PC-3 (cell line): ENCODE measurements at regions not wholly inside any gene's neighbourhood (a gene's known extent, or its start where the extent isn't known, plus 50 kb on each side); places are given as distances from the start of the nearest gene placed in this dataset.

Experiments used
- ATAC-seq: fragments of 200-7000 bp; cut with Tn5 transposase; 2 replicates; pipeline ENCODE4 v1.9.1; 2020; ENCODE audit warnings: mild to moderate bottlenecking, moderate library complexity
- BruUV-seq: library from RNA; stranded (reverse); fragments of 400-500 nt; replicated peaks from 2 replicates; lab custom pipeline; 2021; lab: Mats Ljungman, UMichigan
- CTCF ChIA-PET: fragments of 300-600 bp; sonication (Branson Sonifier 250); formaldehyde crosslinking; loops from one replicate; lab custom pipeline; 2022; ENCODE audit warnings: antibody characterized with exemption; lab: Charles Lee
- POLR2A ChIA-PET: fragments of 300-600 bp; sonication (Branson Sonifier 250); formaldehyde crosslinking; loops from one replicate; lab custom pipeline; 2022; ENCODE audit warnings: antibody characterized with exemption; ENCODE audit not compliant: unreplicated experiment; lab: Charles Lee
- DNase-seq: peaks from one replicate; pipeline ENCODE4 v3.0.0-alpha.2; 2015
- H2AFZ ChIP-seq: fragments of 300-600 bp; sonication (generic); 2 replicates; pipeline ENCODE4 v1.6.0; 2016; ENCODE audit warnings: antibody characterized with exemption, low read length
- H3F3A ChIP-seq: fragments of 300-600 bp; sonication (generic); one replicate; pipeline ENCODE4 v1.6.0; 2017; ENCODE audit warnings: antibody characterized with exemption, low read length, control low read depth, mild to moderate bottlenecking; ENCODE audit not compliant: unreplicated experiment
- H3K27ac ChIP-seq: fragments of 300-600 bp; sonication (generic); 2 replicates; pipeline ENCODE4 v1.5.1; 2016; ENCODE audit warnings: mild to moderate bottlenecking, low read length
- H3K27me3 ChIP-seq: fragments of 300-600 bp; sonication (generic); 2 replicates; pipeline ENCODE4 v1.6.1; 2016; ENCODE audit warnings: low read length, mixed read lengths
- H3K36me3 ChIP-seq: fragments of 300-600 bp; sonication (generic); 2 replicates; pipeline ENCODE4 v1.6.1; 2016; ENCODE audit warnings: low read depth, mixed run types, low read length, mixed read lengths
- H3K4me1 ChIP-seq: fragments of 300-600 bp; sonication (generic); 2 replicates; pipeline ENCODE4 v1.5.1; 2016; ENCODE audit warnings: low read length; ENCODE audit not compliant: insufficient read depth
- H3K4me2 ChIP-seq: fragments of 300-600 bp; sonication (generic); 2 replicates; pipeline ENCODE4 v1.6.0; 2016; ENCODE audit warnings: low read length
- H3K4me3 ChIP-seq: fragments of 300-600 bp; sonication (generic); 2 replicates; pipeline ENCODE4 v1.5.1; 2016; ENCODE audit warnings: mild to moderate bottlenecking, low read length, mixed read lengths
- H3K79me2 ChIP-seq: fragments of 300-600 bp; sonication (generic); 2 replicates; pipeline ENCODE4 v1.6.1; 2017; ENCODE audit warnings: low read length, mixed read lengths
- H3K9ac ChIP-seq: fragments of 300-600 bp; sonication (generic); 2 replicates; pipeline ENCODE4 v1.6.0; 2016; ENCODE audit warnings: mild to moderate bottlenecking, low read length
- H3K9me2 ChIP-seq: fragments of 300-600 bp; sonication (generic); replicated peaks from 2 replicates; pipeline ENCODE4 v1.6.1; 2016; ENCODE audit warnings: mixed run types, low read length, mixed read lengths
- H3K9me3 ChIP-seq: fragments of 300-600 bp; sonication (generic); 2 replicates; pipeline ENCODE4 v1.6.1; 2016; ENCODE audit warnings: low read length, mixed read lengths
- H4K20me1 ChIP-seq: fragments of 300-600 bp; sonication (generic); 2 replicates; pipeline ENCODE4 v1.6.1; 2016; ENCODE audit warnings: low read length, mixed read lengths
- CTCF ChIP-seq: fragments of 300-600 bp; sonication (generic); conservative IDR thresholded peaks from 2 replicates; pipeline ENCODE4 v1.5.1; 2017; ENCODE audit warnings: antibody characterized with exemption, low read depth, mild to moderate bottlenecking, low read length
- EZH2 ChIP-seq: fragments of 300-600 bp; sonication (generic); IDR thresholded peaks from one replicate; pipeline ENCODE4 v1.6.1; 2017; ENCODE audit warnings: antibody characterized with exemption, mild to moderate bottlenecking, low read length; ENCODE audit not compliant: unreplicated experiment
- EZH2phosphoT487 ChIP-seq: fragments of 300-600 bp; sonication (generic); IDR thresholded peaks from 2 replicates; pipeline ENCODE4 v1.6.1; 2018; ENCODE audit warnings: mild to moderate bottlenecking, antibody characterized with exemption, low read length, borderline replicate concordance
- intact Hi-C: fragments of 100-400 bp; cut with micrococcal nuclease; formaldehyde crosslinking; loops from 2 replicates; pipeline ENCODE4 v1.9.0; 2023

DNA sequence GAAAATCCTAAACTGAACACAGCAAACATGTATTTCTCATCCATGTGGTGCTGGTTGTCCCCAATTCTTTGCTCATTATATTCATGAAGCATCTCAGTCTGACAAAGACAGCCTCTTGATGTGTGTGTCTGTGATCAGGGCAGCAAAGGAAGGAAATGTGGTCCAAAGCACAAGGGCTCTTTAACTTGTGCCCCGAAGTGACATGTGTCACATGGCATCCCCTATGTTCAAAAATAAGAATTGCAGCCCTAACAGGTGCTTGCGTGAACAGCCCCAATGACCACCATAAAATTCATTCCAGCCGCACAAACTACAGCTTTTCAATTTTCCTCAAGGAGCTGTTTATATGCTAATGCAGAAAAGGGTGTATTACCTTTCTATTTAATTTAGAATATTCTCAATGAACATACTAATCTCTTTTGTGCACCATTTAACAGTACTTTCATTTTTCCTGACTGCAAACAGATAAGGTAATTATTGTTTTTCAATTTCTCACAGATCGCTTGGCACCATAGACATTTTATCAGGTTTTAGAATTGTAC is 231.9 kb upstream of the CTSO start:
- Histone ChIP-seq H3K9me2 (no peaks in the 10 kb centered on the region), H3K4me2 (no peak overlapping the region), H3F3A (no peaks in the 10 kb centered on the region), H3K36me3 (no peaks in the 10 kb centered on the region), H2AFZ (no peak overlapping the region), H3K27me3 (no peaks in the 10 kb centered on the region), H3K4me3 (no peak overlapping the region), H3K79me2 (no peaks in the 10 kb centered on the region), H3K9me3 (no peaks in the 10 kb centered on the region), H3K4me1 (no peaks in the 10 kb centered on the region; the same call in 1 of the 2 replicates), H3K27ac (no peak overlapping the region), H3K9ac (no peak overlapping the region), H4K20me1 (no peaks in the 10 kb centered on the region)
- intact Hi-C loops: no loop called here
- CTCF ChIA-PET: no interaction called here
- BruUV-seq: no TSS peak
- ATAC-seq (no peak), DNase-seq (no peak)
- TF ChIP-seq EZH2: no peak
- no peak for TF ChIP-seq EZH2phosphoT487
- TF ChIP-seq CTCF: no peak
- POLR2A ChIA-PET: no interaction called here

DNA sequence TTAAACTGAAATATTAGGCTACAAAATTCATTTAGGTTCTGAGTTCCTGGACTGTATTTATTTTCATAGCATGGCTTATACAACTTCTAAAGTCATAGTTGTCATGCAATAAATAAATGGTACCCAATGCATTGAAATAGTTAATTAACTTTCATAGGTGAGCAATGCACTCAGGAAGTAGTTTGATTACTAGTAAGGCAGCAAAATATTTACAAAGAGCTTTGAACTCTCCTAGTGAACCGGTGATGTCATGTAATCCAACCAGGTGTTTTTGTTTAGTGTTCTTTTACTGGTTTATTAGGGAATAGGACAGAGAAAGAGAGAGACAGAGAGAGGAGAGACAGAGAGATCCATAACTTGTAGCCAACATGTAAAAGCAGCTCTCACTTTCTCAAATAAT is 228.6 kb upstream of the CTSO start:
- Histone ChIP-seq H3K27me3 (no peaks in the 10 kb centered on the region), H3K36me3 (no peaks in the 10 kb centered on the region), H2AFZ (no peak overlapping the region), H3K9me2 (no peaks in the 10 kb centered on the region), H3K27ac (no peak overlapping the region), H3K9ac (no peak overlapping the region), H3K9me3 (no peaks in the 10 kb centered on the region), H3K4me2 (no peak overlapping the region), H3K79me2 (no peaks in the 10 kb centered on the region), H3F3A (no peaks in the 10 kb centered on the region), H3K4me3 (no peak overlapping the region), H4K20me1 (no peaks in the 10 kb centered on the region), H3K4me1 (no peaks in the 10 kb centered on the region)
- no peak for TF ChIP-seq CTCF
- no peak for TF ChIP-seq EZH2phosphoT487
- TF ChIP-seq EZH2: no peak
- DNase-seq (no peak), ATAC-seq (no peak)
- intact Hi-C loops: no loop called here
- ChIA-PET CTCF (no interaction called here), POLR2A (interaction anchor here (0.6 kb wide), 1 partner anchor 480 kb away, joined by 4 read pairs; no protein-coding TSS in a partner anchor)
- BruUV-seq: no TSS peak

DNA sequence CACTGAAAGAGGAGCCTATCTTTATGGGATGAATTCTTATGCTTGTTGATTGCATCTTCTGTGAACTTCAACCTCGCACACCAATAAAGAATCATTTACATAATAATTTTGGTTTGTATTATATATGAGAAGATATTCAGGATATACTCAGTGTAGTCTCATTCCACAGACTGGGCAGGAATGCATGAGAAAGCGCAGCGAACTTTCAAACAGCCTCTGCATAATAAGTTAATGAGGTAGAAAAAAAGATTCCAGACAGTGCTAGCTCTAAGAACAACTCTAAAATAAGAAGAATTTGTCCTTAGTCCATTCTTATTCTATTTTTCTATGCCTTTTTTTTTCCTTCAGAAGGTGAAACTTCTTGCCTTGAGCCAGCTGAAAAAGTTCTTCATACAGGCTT is 224.3 kb upstream of the CTSO start:
- no peaks in the 10 kb centered on the region for H3K9me3 ChIP-seq
- BruUV-seq: no TSS peak
- no peaks in the 10 kb centered on the region for H3K9me2 ChIP-seq
- no peak overlapping the region for H3K4me3 ChIP-seq
- no peaks in the 10 kb centered on the region for H3K4me1 ChIP-seq
- H3K79me2 ChIP-seq: no peaks in the 10 kb centered on the region
- no peak for DNase-seq
- H3K4me2 ChIP-seq: no peak overlapping the region
- no peaks in the 10 kb centered on the region for H4K20me1 ChIP-seq
- no peak for ATAC-seq
- TF ChIP-seq CTCF (no peak), EZH2phosphoT487 (no peak), EZH2 (no peak)
- intact Hi-C loops: no loop called here
- no peak overlapping the region for H3K27ac ChIP-seq
- H3K27me3 ChIP-seq: no peaks in the 10 kb centered on the region
- ChIA-PET POLR2A (no interaction called here), CTCF (no interaction called here)
- no peak overlapping the region for H2AFZ ChIP-seq
- no peaks in the 10 kb centered on the region for H3K36me3 ChIP-seq
- H3K9ac ChIP-seq: no peak overlapping the region
- H3F3A ChIP-seq: no peaks in the 10 kb centered on the region
